ENCODE measurements at regions not wholly inside any gene's neighbourhood (a gene's known extent, or its start where the extent isn't known, plus 50 kb on each side); places are given as distances from the start of the nearest gene placed in this dataset.

DNA sequence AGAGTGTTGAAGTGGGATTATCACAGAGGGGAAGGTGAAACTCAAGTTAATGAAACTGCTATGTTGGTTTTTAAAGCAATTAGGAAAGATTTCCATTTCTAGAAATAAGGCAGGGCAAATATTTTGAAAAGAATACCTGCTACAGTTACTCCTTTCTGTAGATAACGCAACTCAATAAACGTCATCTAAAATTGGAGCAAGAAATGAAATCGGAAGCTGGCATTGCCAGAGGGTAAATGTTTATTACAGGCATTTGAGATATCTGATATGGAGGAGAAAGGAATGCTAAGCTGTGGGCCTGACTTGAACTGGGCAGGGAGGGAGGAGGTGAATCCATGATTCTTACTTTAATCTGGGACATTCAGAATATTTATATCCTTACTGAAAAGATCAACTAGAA is 217.0 kb upstream of the ADARB2 start:
- TF ChIP-seq POLR2A (IDR thresholded peaks at IDR 0.05), result no peak
- TF ChIP-seq, protein P1, sequence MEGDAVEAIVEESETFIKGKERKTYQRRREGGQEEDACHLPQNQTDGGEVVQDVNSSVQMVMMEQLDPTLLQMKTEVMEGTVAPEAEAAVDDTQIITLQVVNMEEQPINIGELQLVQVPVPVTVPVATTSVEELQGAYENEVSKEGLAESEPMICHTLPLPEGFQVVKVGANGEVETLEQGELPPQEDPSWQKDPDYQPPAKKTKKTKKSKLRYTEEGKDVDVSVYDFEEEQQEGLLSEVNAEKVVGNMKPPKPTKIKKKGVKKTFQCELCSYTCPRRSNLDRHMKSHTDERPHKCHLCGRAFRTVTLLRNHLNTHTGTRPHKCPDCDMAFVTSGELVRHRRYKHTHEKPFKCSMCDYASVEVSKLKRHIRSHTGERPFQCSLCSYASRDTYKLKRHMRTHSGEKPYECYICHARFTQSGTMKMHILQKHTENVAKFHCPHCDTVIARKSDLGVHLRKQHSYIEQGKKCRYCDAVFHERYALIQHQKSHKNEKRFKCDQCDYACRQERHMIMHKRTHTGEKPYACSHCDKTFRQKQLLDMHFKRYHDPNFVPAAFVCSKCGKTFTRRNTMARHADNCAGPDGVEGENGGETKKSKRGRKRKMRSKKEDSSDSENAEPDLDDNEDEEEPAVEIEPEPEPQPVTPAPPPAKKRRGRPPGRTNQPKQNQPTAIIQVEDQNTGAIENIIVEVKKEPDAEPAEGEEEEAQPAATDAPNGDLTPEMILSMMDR (IDR thresholded peaks at IDR 0.05), result no peak
